Fibroblast of lung (primary cell): ENCODE measurements at regions not wholly inside any gene's neighbourhood (a gene's known extent, or its start where the extent isn't known, plus 50 kb on each side); places are given as distances from the start of the nearest gene placed in this dataset.

Experiments used
- DNase-seq, 2 donors: peaks; one replicate each; pipeline versions ENCODE4 v3.0.0 to v3.0.0-alpha.2; 2010; ENCODE audit warnings: low read depth in 2 of 2
- H2AFZ ChIP-seq: 2 replicates; pipeline ENCODE4 v1.5.1; 2012; ENCODE audit warnings: low read length, control low read depth, inconsistent platforms
- H3K27ac ChIP-seq: 2 replicates; pipeline ENCODE4 v1.5.1; 2011; ENCODE audit warnings: low read length, control low read depth; ENCODE audit not compliant: insufficient read depth
- H3K27me3 ChIP-seq: 2 replicates; pipeline ENCODE4 v1.5.1; 2011; ENCODE audit warnings: mild to moderate bottlenecking, low read length; ENCODE audit not compliant: control insufficient read depth, insufficient read depth
- H3K36me3 ChIP-seq: 2 replicates; pipeline ENCODE4 v1.5.1; 2011; ENCODE audit warnings: low read length; ENCODE audit not compliant: control insufficient read depth, insufficient read depth
- H3K4me1 ChIP-seq: 2 replicates; pipeline ENCODE4 v1.5.1; 2011; ENCODE audit warnings: low read length; ENCODE audit not compliant: control insufficient read depth, insufficient read depth; ENCODE audit errors: extremely low read depth
- H3K4me2 ChIP-seq: 2 replicates; pipeline ENCODE4 v1.5.1; 2011; ENCODE audit warnings: low read length, control low read depth; ENCODE audit not compliant: insufficient read depth; ENCODE audit errors: extremely low read depth
- H3K4me3 ChIP-seq, 4 experiments: fragments of 200-600 bp in 1 of 4; sonication (generic) in 1 of 4; replicated peaks in 1 of 4; 2 replicates each; pipeline ENCODE4 v1.5.1; 2011 to 2016; ENCODE audit warnings: low read length in 4 of 4, low read depth in 3 of 4, mild to moderate bottlenecking in 3 of 4, control low read depth in 2 of 4, inconsistent platforms in 1 of 4, mixed read lengths in 1 of 4; ENCODE audit not compliant: insufficient read depth in 1 of 4; ENCODE audit errors: control extremely low read depth in 1 of 4
- H3K79me2 ChIP-seq: 2 replicates; pipeline ENCODE4 v1.5.1; 2012; ENCODE audit warnings: mild to moderate bottlenecking, low read length, inconsistent platforms; ENCODE audit not compliant: control insufficient read depth, insufficient read depth
- H3K9ac ChIP-seq: 2 replicates; pipeline ENCODE4 v1.5.1; 2011; ENCODE audit warnings: mild to moderate bottlenecking, low read length, control low read depth; ENCODE audit not compliant: insufficient read depth
- H3K9me3 ChIP-seq: 2 replicates; pipeline ENCODE4 v1.5.1; 2012; ENCODE audit warnings: low read depth, low read length; ENCODE audit not compliant: control insufficient read depth, insufficient read depth
- H4K20me1 ChIP-seq: 2 replicates; pipeline ENCODE4 v1.5.1; 2011; ENCODE audit warnings: low read length; ENCODE audit not compliant: control insufficient read depth, insufficient read depth; ENCODE audit errors: extremely low read depth
- CTCF ChIP-seq, 2 donors: IDR thresholded peaks in 1 of 2; conservative IDR thresholded peaks in 1 of 2; 1 replicate in 1 of 2; 2 replicates in 1 of 2; pipeline ENCODE4 v1.5.1; 2011 to 2012; ENCODE audit warnings: low read length in 2 of 2, control low read depth in 1 of 2, inconsistent platforms in 1 of 2, low read depth in 1 of 2, mild to moderate bottlenecking in 1 of 2
- EZH2 ChIP-seq: IDR thresholded peaks from 2 replicates; pipeline ENCODE4 v1.5.1; 2012; ENCODE audit warnings: low read length, control low read depth, mild to moderate bottlenecking; ENCODE audit errors: missing control alignments

GRCh38 chr7:116404389-116404788, 95.1 kb upstream of the CAV2 start:
- no peak overlapping the region for H3K27ac ChIP-seq
- DNase-seq, result no peak
- H3K27me3 ChIP-seq, result no peaks in the 10 kb centered on the region
- H3K4me1 ChIP-seq, result peaks cover 2% of the 10 kb centered on the region
- no peaks in the 10 kb centered on the region for H3K36me3 ChIP-seq
- no peak overlapping the region for H3K4me3 ChIP-seq
- H3K79me2 ChIP-seq, result no peaks in the 10 kb centered on the region
- H3K9me3 ChIP-seq, result no peaks in the 10 kb centered on the region
- H4K20me1 ChIP-seq, result no peaks in the 10 kb centered on the region
- TF ChIP-seq EZH2 (no peak), CTCF (conservative IDR thresholded peaks at IDR 0.05 in 1 of 2, IDR thresholded peaks at IDR 0.05 in 1 of 2; ENCODE audit: low read depth in 1 of 2, low read length in 2 of 2) (no peak)
- H3K4me2 ChIP-seq, result no peak overlapping the region
- H3K9ac ChIP-seq, result no peak overlapping the region
- H2AFZ ChIP-seq, result no peak overlapping the region

DNA sequence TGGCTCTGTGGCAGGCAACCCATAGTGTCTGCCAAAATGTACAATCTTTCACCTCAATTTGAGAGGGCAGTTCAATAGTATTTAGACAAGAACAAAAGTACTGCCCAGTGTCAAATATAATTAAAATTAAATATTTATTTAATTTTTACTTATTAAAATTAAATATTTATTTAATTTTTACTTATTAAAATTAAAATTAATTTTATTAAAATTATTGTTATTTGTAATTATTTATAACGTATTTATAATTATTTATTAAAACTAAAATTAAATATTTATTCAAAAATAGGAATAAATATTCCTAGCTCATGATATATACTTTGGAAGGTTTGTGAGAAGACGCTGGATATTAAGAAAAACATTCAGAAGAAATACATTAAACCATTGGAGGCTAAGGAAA, 93.7 kb upstream of the CAV2 start:
- Histone ChIP-seq H3K36me3 (no peaks in the 10 kb centered on the region), H4K20me1 (no peaks in the 10 kb centered on the region), H3K4me3 (no peak overlapping the region), H3K4me1 (no peaks in the 10 kb centered on the region), H3K79me2 (no peaks in the 10 kb centered on the region), H3K9ac (no peak overlapping the region), H2AFZ (no peak overlapping the region), H3K4me2 (no peak overlapping the region), H3K27ac (no peak overlapping the region), H3K27me3 (no peaks in the 10 kb centered on the region), H3K9me3 (no peaks in the 10 kb centered on the region)
- TF ChIP-seq EZH2, result no peak
- TF ChIP-seq CTCF (conservative IDR thresholded peaks at IDR 0.05 in 1 of 2, IDR thresholded peaks at IDR 0.05 in 1 of 2; ENCODE audit: low read depth in 1 of 2, low read length in 2 of 2), result no peak
- no peak for DNase-seq

GRCh38 chr7:116407165-116407564, 92.4 kb upstream of the CAV2 start:
- no peak overlapping the region for H2AFZ ChIP-seq
- H3K4me1 ChIP-seq, result no peaks in the 10 kb centered on the region
- no peak for TF ChIP-seq CTCF (conservative IDR thresholded peaks at IDR 0.05 in 1 of 2, IDR thresholded peaks at IDR 0.05 in 1 of 2; ENCODE audit: low read depth in 1 of 2, low read length in 2 of 2)
- TF ChIP-seq EZH2, result no peak
- no peaks in the 10 kb centered on the region for H3K27me3 ChIP-seq
- H3K4me3 ChIP-seq, result no peak overlapping the region
- peak in 1 of 2 donors; percentile 21 for DNase-seq
- no peaks in the 10 kb centered on the region for H3K79me2 ChIP-seq
- H3K36me3 ChIP-seq, result no peaks in the 10 kb centered on the region
- no peak overlapping the region for H3K4me2 ChIP-seq
- no peak overlapping the region for H3K27ac ChIP-seq
- H4K20me1 ChIP-seq, result no peaks in the 10 kb centered on the region
- no peak overlapping the region for H3K9ac ChIP-seq
- no peaks in the 10 kb centered on the region for H3K9me3 ChIP-seq
